ENCODE measurements at regions not wholly inside any gene's neighbourhood (a gene's known extent, or its start where the extent isn't known, plus 50 kb on each side); places are given as distances from the start of the nearest gene placed in this dataset.

DNA sequence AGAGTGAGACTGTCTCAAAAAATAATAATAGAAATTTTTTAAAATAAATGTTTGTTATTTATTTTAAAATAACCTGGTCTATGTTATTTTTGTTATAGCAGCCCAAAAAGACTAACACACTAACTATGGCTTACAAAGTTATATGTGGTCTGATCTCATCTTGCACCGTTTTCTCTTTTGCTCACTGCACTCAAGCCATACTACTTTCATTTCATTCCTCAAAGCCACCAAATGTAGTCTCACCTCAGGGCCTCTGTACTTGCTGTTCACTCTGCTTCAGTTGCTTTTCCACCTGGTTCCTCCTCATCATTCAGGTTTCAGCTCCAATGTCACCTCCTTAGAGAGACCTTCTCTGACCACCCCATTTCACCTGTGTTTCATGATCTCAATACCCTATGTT lies 55.2 kb upstream of the MDM1 start:
- TF ChIP-seq, protein P1, sequence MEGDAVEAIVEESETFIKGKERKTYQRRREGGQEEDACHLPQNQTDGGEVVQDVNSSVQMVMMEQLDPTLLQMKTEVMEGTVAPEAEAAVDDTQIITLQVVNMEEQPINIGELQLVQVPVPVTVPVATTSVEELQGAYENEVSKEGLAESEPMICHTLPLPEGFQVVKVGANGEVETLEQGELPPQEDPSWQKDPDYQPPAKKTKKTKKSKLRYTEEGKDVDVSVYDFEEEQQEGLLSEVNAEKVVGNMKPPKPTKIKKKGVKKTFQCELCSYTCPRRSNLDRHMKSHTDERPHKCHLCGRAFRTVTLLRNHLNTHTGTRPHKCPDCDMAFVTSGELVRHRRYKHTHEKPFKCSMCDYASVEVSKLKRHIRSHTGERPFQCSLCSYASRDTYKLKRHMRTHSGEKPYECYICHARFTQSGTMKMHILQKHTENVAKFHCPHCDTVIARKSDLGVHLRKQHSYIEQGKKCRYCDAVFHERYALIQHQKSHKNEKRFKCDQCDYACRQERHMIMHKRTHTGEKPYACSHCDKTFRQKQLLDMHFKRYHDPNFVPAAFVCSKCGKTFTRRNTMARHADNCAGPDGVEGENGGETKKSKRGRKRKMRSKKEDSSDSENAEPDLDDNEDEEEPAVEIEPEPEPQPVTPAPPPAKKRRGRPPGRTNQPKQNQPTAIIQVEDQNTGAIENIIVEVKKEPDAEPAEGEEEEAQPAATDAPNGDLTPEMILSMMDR (IDR thresholded peaks at IDR 0.05; ENCODE audit: borderline replicate concordance, extremely low read depth, insufficient read depth), result no peak
- no peak overlapping the region for H3K9ac ChIP-seq (ENCODE audit: low read length in 3 of 3)
- H3K36me3 ChIP-seq (ENCODE audit: control insufficient read depth in 2 of 3, insufficient read depth in 3 of 3, low read length in 3 of 3), result no peaks in the 10 kb centered on the region
- H3K4me1 ChIP-seq (ENCODE audit: control insufficient read depth in 2 of 3, insufficient read depth in 2 of 3, low read depth in 1 of 3, low read length in 3 of 3), result peaks cover 0 to 2% (median 0%) of the 10 kb centered on the region in 3 donors
- intact Hi-C loops (cut with DNase I), result no loop called here
- H3K27me3 ChIP-seq (ENCODE audit: control insufficient read depth, insufficient read depth, low read length), result no peaks in the 10 kb centered on the region
- no peak for DNase-seq
- H3K4me3 ChIP-seq (ENCODE audit: low read length in 3 of 3), result no peak overlapping the region
- no peak overlapping the region for H3K27ac ChIP-seq (ENCODE audit: low read depth in 2 of 2, low read length in 2 of 2)
- no peaks in the 10 kb centered on the region for H3K9me3 ChIP-seq (ENCODE audit: control insufficient read depth in 2 of 3, insufficient read depth in 1 of 3, low read length in 3 of 3)
- FAIRE-seq, result no peak

DNA sequence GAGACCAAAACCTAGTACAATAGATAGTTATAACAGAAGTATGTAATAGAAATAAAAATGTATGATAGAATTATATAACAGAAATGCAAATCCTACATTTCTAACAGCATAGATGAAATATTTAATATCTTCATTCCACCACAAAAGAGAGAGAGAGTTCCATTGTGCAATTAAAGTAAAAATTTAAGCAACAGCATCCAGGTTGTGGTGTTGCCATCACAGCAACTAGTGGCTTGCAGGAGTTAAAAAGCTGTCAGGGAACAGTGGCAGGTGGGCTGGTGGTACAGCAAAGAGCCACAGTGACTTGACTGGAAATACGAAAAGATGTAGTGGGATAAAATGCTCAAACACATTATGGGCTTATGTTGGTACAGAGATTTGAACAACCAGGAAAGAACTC lies 57.1 kb upstream of the MDM1 start:
- TF ChIP-seq, protein P1 (IDR thresholded peaks at IDR 0.05; ENCODE audit: borderline replicate concordance, extremely low read depth, insufficient read depth), result no peak
- no peak overlapping the region for H3K4me3 ChIP-seq (ENCODE audit: low read length in 3 of 3)
- no peak for DNase-seq
- no peak overlapping the region for H3K27ac ChIP-seq (ENCODE audit: low read depth in 2 of 2, low read length in 2 of 2)
- intact Hi-C loops (cut with DNase I), result no loop called here
- H3K27me3 ChIP-seq (ENCODE audit: control insufficient read depth, insufficient read depth, low read length), result no peaks in the 10 kb centered on the region
- no peaks in the 10 kb centered on the region for H3K36me3 ChIP-seq (ENCODE audit: control insufficient read depth in 2 of 3, insufficient read depth in 3 of 3, low read length in 3 of 3)
- H3K4me1 ChIP-seq (ENCODE audit: control insufficient read depth in 2 of 3, insufficient read depth in 2 of 3, low read depth in 1 of 3, low read length in 3 of 3), result peaks cover 0 to 2% (median 0%) of the 10 kb centered on the region in 3 donors
- H3K9ac ChIP-seq (ENCODE audit: low read length in 3 of 3), result no peak overlapping the region
- no peaks in the 10 kb centered on the region for H3K9me3 ChIP-seq (ENCODE audit: control insufficient read depth in 2 of 3, insufficient read depth in 1 of 3, low read length in 3 of 3)
- no peak for FAIRE-seq

DNA sequence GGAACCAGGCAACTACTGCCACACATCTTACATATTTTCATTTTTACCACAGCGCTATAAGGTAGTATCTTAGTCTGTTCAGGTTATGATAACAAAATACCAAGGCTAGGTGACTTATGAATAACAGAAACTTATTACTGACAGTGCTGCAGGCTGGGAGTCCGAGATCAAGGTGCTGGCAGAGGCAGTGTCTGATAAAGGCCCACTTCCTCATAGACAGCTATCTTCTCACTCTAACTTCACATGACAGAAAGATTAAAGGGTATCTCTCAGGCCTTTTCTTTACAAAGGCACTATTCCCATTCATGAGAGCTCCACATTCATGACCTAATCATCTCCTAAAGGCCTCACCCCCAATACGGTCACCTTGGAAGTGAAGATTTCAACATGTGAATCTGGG lies 59.8 kb upstream of the MDM1 start:
- H3K4me3 ChIP-seq (ENCODE audit: low read length in 3 of 3), result no peak overlapping the region
- H3K27ac ChIP-seq (ENCODE audit: low read depth in 2 of 2, low read length in 2 of 2), result no peak overlapping the region
- TF ChIP-seq, protein P1 (IDR thresholded peaks at IDR 0.05; ENCODE audit: borderline replicate concordance, extremely low read depth, insufficient read depth), result no peak
- intact Hi-C loops (cut with DNase I), result no loop called here
- FAIRE-seq (no peak), DNase-seq (no peak)
- H3K27me3 ChIP-seq (ENCODE audit: control insufficient read depth, insufficient read depth, low read length), result no peaks in the 10 kb centered on the region
- H3K9ac ChIP-seq (ENCODE audit: low read length in 3 of 3), result no peak overlapping the region
- no peaks in the 10 kb centered on the region for H3K9me3 ChIP-seq (ENCODE audit: control insufficient read depth in 2 of 3, insufficient read depth in 1 of 3, low read length in 3 of 3)
- H3K36me3 ChIP-seq (ENCODE audit: control insufficient read depth in 2 of 3, insufficient read depth in 3 of 3, low read length in 3 of 3), result no peaks in the 10 kb centered on the region
- H3K4me1 ChIP-seq (ENCODE audit: control insufficient read depth in 2 of 3, insufficient read depth in 2 of 3, low read depth in 1 of 3, low read length in 3 of 3), result no peaks in the 10 kb centered on the region

DNA sequence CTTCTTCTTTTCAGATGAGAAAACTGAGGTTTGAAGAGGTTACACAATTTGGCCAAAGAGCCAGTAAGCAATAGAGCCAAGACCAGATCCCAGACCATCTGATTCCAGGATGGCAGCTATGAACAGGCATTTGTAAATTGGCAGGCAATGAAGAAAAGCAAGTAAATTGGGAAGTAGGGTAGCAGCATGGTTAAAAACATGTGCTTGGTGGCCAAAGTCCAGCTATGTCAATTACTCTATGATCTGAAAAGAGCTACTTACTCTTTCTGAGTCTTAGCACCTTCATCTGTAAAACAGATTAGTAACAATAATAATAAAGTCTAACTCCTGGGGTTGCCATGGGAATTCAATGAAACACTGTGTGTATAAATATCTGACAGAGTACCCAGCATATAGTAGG lies 60.2 kb upstream of the MDM1 start:
- Histone ChIP-seq H3K4me3 (ENCODE audit: low read length in 3 of 3) (no peak overlapping the region), H3K9me3 (ENCODE audit: control insufficient read depth in 2 of 3, insufficient read depth in 1 of 3, low read length in 3 of 3) (no peaks in the 10 kb centered on the region), H3K36me3 (ENCODE audit: control insufficient read depth in 2 of 3, insufficient read depth in 3 of 3, low read length in 3 of 3) (no peaks in the 10 kb centered on the region), H3K4me1 (ENCODE audit: control insufficient read depth in 2 of 3, insufficient read depth in 2 of 3, low read depth in 1 of 3, low read length in 3 of 3) (no peaks in the 10 kb centered on the region), H3K27ac (ENCODE audit: low read depth in 2 of 2, low read length in 2 of 2) (no peak overlapping the region), H3K27me3 (ENCODE audit: control insufficient read depth, insufficient read depth, low read length) (no peaks in the 10 kb centered on the region), H3K9ac (ENCODE audit: low read length in 3 of 3) (no peak overlapping the region)
- no peak for FAIRE-seq
- DNase-seq, result no peak
- intact Hi-C loops (cut with DNase I), result no loop called here
- TF ChIP-seq, protein P1 (IDR thresholded peaks at IDR 0.05; ENCODE audit: borderline replicate concordance, extremely low read depth, insufficient read depth), result no peak
